ENCODE measurements at regions not wholly inside any gene's neighbourhood (a gene's known extent, or its start where the extent isn't known, plus 50 kb on each side); places are given as distances from the start of the nearest gene placed in this dataset.

DNA sequence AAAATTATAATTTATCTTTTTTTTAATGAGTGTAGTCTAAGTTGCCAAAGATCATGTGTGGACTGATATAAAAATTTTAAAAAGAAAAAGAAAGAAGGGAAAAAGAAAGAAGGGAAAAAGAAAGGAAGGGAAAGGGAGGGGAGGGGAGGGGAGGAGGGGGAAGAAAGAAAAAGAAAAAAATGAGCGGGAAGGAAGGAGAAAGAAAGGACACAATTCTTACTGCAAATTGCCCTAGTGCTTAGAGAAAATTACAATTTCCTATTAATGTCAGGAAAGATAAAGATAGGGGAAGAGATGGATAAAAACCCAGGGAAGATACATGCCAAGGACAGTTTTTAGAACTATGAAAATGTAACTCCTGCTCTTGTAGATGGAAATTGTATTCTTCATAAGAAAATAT is 789.7 kb upstream of the GRAMD2B start:
- no peak for TF ChIP-seq POLR2A (IDR thresholded peaks at IDR 0.05)
- TF ChIP-seq, protein P1, sequence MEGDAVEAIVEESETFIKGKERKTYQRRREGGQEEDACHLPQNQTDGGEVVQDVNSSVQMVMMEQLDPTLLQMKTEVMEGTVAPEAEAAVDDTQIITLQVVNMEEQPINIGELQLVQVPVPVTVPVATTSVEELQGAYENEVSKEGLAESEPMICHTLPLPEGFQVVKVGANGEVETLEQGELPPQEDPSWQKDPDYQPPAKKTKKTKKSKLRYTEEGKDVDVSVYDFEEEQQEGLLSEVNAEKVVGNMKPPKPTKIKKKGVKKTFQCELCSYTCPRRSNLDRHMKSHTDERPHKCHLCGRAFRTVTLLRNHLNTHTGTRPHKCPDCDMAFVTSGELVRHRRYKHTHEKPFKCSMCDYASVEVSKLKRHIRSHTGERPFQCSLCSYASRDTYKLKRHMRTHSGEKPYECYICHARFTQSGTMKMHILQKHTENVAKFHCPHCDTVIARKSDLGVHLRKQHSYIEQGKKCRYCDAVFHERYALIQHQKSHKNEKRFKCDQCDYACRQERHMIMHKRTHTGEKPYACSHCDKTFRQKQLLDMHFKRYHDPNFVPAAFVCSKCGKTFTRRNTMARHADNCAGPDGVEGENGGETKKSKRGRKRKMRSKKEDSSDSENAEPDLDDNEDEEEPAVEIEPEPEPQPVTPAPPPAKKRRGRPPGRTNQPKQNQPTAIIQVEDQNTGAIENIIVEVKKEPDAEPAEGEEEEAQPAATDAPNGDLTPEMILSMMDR (IDR thresholded peaks at IDR 0.05): no peak
- no peak overlapping the region for H3K4me3 ChIP-seq (ENCODE audit: low read depth, poor library complexity, severe bottlenecking)
- WGBS, 2 donors: 83 to 86% methylated on average over 1 of the region's 1 CpG
- DNase-seq (ENCODE audit: low spot score in 2 of 2): no peak
- intact Hi-C loops (cut with DNase I; ENCODE audit: low total_unique reads): no loop called here

DNA sequence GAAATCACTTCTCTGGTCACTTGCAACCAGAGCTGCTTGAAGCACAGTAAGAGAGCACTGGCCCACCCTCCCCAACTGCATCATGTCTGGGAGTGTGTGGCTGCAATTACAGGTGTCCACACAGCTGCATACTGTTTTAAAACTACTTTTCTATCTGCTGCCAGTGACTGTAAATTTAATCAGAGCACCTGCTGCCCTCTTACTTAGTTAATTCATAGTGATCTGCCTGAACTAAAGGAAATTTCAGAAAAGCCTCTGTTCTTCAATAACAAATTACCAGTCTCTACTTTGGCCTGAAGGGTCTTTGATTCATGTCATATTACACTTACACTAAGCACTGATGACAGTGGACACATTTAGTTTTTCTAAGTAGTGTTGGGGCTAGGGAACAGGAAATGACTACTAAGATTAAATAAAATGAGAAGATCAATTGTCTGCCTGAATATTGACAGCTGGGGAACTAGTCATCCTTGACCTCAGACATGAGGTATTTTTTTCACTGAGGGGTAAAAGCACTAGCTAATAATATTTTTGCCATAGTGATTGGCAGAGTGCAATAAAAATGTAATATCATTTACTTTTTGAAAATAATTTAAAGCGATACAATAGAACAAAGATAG is 788.9 kb upstream of the GRAMD2B start:
- TF ChIP-seq, protein P1 (IDR thresholded peaks at IDR 0.05): no peak
- TF ChIP-seq POLR2A (IDR thresholded peaks at IDR 0.05): no peak
- DNase-seq (ENCODE audit: low spot score in 2 of 2): no peak
- WGBS, 2 donors: 93 to 100% methylated on average over 1 of the region's 1 CpG
- no peak overlapping the region for H3K4me3 ChIP-seq (ENCODE audit: low read depth, poor library complexity, severe bottlenecking)
- intact Hi-C loops (cut with DNase I; ENCODE audit: low total_unique reads): no loop called here

DNA sequence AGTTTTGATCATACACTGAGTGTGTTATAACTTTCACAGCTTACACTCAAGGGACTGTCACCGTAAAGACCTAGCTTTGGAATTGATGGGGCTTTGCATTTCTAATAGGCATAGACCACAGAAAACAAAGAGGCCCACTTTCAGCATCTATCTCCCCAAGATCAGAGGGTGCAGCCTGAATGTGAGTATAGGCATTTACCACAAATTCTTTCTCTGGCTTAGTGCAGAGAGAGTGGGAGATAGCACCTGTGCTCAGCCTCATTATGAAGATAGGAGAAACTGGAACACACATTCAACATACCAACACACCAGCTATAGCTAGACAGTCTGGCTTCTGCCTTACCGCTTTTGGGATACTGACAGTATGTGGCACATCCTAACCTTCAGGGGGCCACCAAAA is 783.4 kb upstream of the GRAMD2B start:
- TF ChIP-seq, protein P1 (IDR thresholded peaks at IDR 0.05): no peak
- no peak for TF ChIP-seq POLR2A (IDR thresholded peaks at IDR 0.05)
- intact Hi-C loops (cut with DNase I; ENCODE audit: low total_unique reads): no loop called here
- 95 to 97% methylated on average over 2 of the region's 2 CpGs for WGBS, 2 donors
- no peak overlapping the region for H3K4me3 ChIP-seq (ENCODE audit: low read depth, poor library complexity, severe bottlenecking)
- no peak for DNase-seq (ENCODE audit: low spot score in 2 of 2)

DNA sequence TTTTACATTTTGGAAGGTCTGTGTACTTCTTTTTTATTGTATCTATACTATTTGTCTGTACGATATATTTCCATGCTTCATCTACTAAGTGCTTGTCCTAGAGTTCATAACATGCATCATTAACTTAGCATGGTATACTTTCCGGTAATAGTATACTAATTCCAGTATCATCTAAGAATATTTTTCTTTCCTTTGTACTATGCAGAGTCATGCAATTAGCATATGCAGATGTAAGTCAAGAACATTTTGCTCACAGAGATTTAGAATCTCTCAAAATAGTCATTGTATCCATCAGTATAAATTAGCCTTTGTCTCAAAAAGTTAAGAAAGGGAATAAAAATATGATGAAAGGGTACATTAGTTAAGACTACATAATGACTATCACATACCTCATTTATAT is 770.4 kb upstream of the GRAMD2B start:
- intact Hi-C loops (cut with DNase I; ENCODE audit: low total_unique reads): no loop called here
- WGBS, 2 donors: 95 to 97% methylated on average over 2 of the region's 2 CpGs
- TF ChIP-seq POLR2A (IDR thresholded peaks at IDR 0.05): no peak
- TF ChIP-seq, protein P1 (IDR thresholded peaks at IDR 0.05): no peak
- H3K4me3 ChIP-seq (ENCODE audit: low read depth, poor library complexity, severe bottlenecking): no peak overlapping the region
- DNase-seq (ENCODE audit: low spot score in 2 of 2): no peak

DNA sequence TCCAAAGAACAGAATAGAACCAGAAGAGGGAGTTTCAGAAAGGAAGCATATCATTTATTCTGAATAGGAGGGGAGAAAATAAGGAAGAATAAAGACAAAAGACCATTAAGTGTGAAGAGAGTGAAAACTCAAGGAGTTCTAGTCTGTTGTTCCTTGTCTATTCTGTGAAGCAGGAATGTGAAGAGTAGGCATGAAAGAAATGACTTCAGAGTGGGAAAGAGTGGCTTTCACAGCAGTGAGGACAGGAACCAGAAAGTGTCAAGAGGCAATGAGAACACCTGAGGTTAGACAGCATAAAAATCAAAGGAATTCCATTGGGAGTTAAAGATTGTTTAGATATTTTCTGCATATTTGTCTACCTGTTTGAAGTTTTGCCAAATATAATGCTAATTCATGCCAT is 768.8 kb upstream of the GRAMD2B start:
- TF ChIP-seq, protein P1 (IDR thresholded peaks at IDR 0.05): no peak
- TF ChIP-seq POLR2A (IDR thresholded peaks at IDR 0.05): no peak
- no peak for DNase-seq (ENCODE audit: low spot score in 2 of 2)
- intact Hi-C loops (cut with DNase I; ENCODE audit: low total_unique reads): no loop called here
- H3K4me3 ChIP-seq (ENCODE audit: low read depth, poor library complexity, severe bottlenecking): no peak overlapping the region

DNA sequence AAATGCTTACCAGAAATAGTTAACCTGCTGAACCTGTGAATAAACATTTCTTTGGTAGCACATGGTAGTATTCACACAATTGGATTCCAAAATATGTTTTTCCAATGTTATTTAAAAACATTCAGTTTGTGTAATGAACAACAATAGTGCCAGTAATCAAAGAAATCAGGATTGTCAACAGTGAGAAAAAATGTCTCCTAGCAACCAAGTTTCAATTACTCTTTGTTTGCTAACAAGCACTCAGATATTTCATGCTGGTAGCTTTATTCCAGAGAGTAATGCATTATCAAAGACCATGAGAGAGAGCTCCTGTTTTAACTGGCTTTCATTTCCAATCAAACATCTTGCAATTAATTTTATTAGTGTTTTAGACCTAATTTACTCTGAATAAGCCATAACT is 768.1 kb upstream of the GRAMD2B start:
- no peak for DNase-seq (ENCODE audit: low spot score in 2 of 2)
- intact Hi-C loops (cut with DNase I; ENCODE audit: low total_unique reads): no loop called here
- H3K4me3 ChIP-seq (ENCODE audit: low read depth, poor library complexity, severe bottlenecking): no peak overlapping the region
- no peak for TF ChIP-seq POLR2A (IDR thresholded peaks at IDR 0.05)
- TF ChIP-seq, protein P1 (IDR thresholded peaks at IDR 0.05): no peak

Measured in lower leg skin (tissue), 4 donors.